Stomach (tissue), 4 donors: ENCODE measurements at regions not wholly inside any gene's neighbourhood (a gene's known extent, or its start where the extent isn't known, plus 50 kb on each side); places are given as distances from the start of the nearest gene placed in this dataset.

Experiments used
- CTCF ChIP-seq, 7 experiments: fragments of 450-650 bp in 4 of 7; fragments of 200-600 bp in 3 of 7; sonication (generic) in 3 of 7; IDR thresholded peaks; one replicate each; pipeline ENCODE4 v1.5.1; 2016 to 2019; ENCODE audit warnings: antibody characterized with exemption in 7 of 7, control low read depth in 2 of 7, mild to moderate bottlenecking in 1 of 7
- POLR2A ChIP-seq, 4 donors: fragments of 450-650 bp; IDR thresholded peaks; one replicate each; pipeline ENCODE4 v1.6.1; 2016; ENCODE audit warnings: antibody characterized with exemption in 4 of 4, control low read depth in 2 of 4, mild to moderate bottlenecking in 1 of 4, moderate library complexity in 1 of 4
- POLR2AphosphoS5 ChIP-seq, 3 donors: sonication (generic); formaldehyde crosslinking; IDR thresholded peaks; one replicate each; pipeline ENCODE4 v1.6.1; 2016; ENCODE audit warnings: antibody characterized with exemption in 3 of 3

- TF ChIP-seq POLR2AphosphoS5 (IDR thresholded peaks at IDR 0.05) (no peak), POLR2A (IDR thresholded peaks at IDR 0.05) (no peak), CTCF (IDR thresholded peaks at IDR 0.05) (peak in 1 of 7 experiments; percentile 32)
These were observed 75.2 kb downstream of the DHCR7 start for GRCh38 chr11:71372693-71373657.
